Stimulated activated CD8-positive, alpha-beta memory T cell treated with anti-CD3 and anti-CD28 coated beads, Interleukin-4, amount 100 ng/mL, for 1 hour (primary cell): ENCODE measurements at regions not wholly inside any gene's neighbourhood (a gene's known extent, or its start where the extent isn't known, plus 50 kb on each side); places are given as distances from the start of the nearest gene placed in this dataset.
"Not testable (repeated sequence)": the region's sequence is repeated elsewhere in the genome, so short reads cannot be mapped to it uniquely, and the experiment has no call there.

Experiments
- DNase-seq, 2 donors: peaks; one replicate each; pipeline ENCODE4 v3.0.0-alpha.2; 2020; ENCODE audit warnings: low read depth in 2 of 2, low spot score in 1 of 2

- no peak for DNase-seq
These were observed 135.9 kb downstream of the ZNF92 start for GRCh38 chr7:65509368-65510186.

- not testable (repeated sequence) for DNase-seq
These were observed 136.5 kb downstream of the ZNF92 start for GRCh38 chr7:65510187-65510538.

- DNase-seq, result not testable (repeated sequence)
These were observed 146.1 kb downstream of the ZNF92 start for GRCh38 chr7:65519751-65520150.

GRCh38 chr7:65545465-65546161 is 172.0 kb downstream of the ZNF92 start:
- not testable (repeated sequence) for DNase-seq

GRCh38 chr7:65549589-65550443 is 176.2 kb downstream of the ZNF92 start:
- not testable (repeated sequence) for DNase-seq

- not testable (repeated sequence) for DNase-seq
These were observed 176.8 kb downstream of the ZNF92 start for GRCh38 chr7:65550444-65550809.

GRCh38 chr7:65551042-65551441 is 177.4 kb downstream of the ZNF92 start:
- DNase-seq, result not testable (repeated sequence)

- not testable (repeated sequence) for DNase-seq
These were observed 181.2 kb downstream of the ZNF92 start for GRCh38 chr7:65554553-65555476.

- not testable (repeated sequence) for DNase-seq
These were observed 184.9 kb downstream of the ZNF92 start for GRCh38 chr7:65558584-65558983.

- not testable (repeated sequence) for DNase-seq
These were observed 188.2 kb downstream of the ZNF92 start for GRCh38 chr7:65561786-65562372.

GRCh38 chr7:65562522-65562921 is 188.9 kb downstream of the ZNF92 start:
- not testable (repeated sequence) for DNase-seq

GRCh38 chr7:65563333-65563732 is 189.7 kb downstream of the ZNF92 start:
- not testable (repeated sequence) for DNase-seq

GRCh38 chr7:65568226-65568625 is 194.6 kb downstream of the ZNF92 start:
- DNase-seq, result not testable (repeated sequence)

- DNase-seq, result not testable (repeated sequence)
These were observed 197.3 kb downstream of the ZNF92 start for GRCh38 chr7:65570990-65571389.

- DNase-seq, result not testable (repeated sequence)
These were observed 198.9 kb downstream of the ZNF92 start for GRCh38 chr7:65572581-65572980.

GRCh38 chr7:65576370-65576769 is 202.7 kb downstream of the ZNF92 start:
- DNase-seq, result not testable (repeated sequence)

GRCh38 chr7:65582518-65583119 is 209.0 kb downstream of the ZNF92 start:
- DNase-seq, result not testable (repeated sequence)

GRCh38 chr7:65602495-65602894 is 228.8 kb downstream of the ZNF92 start:
- not testable (repeated sequence) for DNase-seq

GRCh38 chr7:65609131-65609530 is 235.5 kb downstream of the ZNF92 start:
- no peak for DNase-seq
